Globus pallidus (tissue), 1 donor: ENCODE measurements at regions not wholly inside any gene's neighbourhood (a gene's known extent, or its start where the extent isn't known, plus 50 kb on each side); places are given as distances from the start of the nearest gene placed in this dataset.
"Not testable (repeated sequence)": the region's sequence is repeated elsewhere in the genome, so short reads cannot be mapped to it uniquely, and the experiment has no call there.

Source experiments
- DNase-seq: peaks from one replicate; pipeline ENCODE4 v3.0.0-alpha.2; 2015; ENCODE audit warnings: low spot score

DNA sequence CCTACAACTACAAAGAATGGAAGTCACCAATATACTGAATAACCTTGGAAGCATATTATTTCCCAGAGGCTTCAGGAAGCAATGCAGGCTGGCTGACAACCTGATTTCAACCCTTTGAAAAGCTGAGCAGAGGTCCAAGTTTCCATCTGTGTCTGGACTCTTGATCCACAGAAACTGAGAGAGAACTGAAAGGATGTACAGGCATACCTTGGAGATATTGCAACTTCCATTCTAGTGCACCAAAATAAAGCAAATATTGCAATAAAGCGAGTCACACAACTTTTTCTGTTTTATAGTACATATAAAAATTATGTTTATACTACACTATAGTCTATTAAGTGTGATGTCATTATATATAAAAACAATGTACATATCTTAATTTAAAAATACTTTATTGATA is 85.3 kb downstream of the TYW3 start:
- no peak for DNase-seq

DNA sequence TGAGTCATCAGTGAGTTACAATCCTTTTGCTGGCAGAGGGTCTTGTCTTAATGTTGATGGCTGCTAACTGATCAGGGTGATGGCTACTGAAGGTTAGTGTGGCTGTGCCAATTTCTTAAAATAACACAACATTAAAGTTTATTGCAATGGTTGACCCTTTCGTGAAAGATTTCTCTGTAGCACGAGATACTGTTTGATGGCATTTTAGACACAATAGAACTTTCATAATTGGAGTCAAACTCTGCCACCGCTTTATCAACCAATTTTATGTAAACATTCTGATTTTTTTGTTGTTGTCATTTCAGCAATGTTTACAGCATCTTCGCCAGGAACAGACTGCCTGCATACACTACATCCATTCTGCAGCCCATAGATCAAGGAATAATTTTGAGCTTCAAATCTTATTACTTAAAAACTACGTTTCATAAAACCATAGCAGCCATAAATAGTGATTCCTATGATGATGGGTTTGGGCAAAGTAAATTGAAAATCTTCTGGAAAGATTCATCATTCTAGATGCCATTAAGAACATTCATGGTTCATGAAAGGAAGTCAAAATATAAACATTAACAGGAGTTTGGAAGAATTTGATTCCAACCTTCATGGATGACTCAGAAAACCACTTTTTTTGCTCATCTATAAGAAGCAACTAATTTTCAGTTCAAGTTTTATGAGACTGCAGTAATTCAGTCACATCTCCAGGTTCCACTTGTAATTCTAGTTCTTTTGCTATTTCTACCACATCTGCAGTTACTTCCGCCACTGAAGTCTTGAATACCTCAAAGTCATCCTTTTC is 85.9 kb downstream of the TYW3 start:
- DNase-seq: no peak

DNA sequence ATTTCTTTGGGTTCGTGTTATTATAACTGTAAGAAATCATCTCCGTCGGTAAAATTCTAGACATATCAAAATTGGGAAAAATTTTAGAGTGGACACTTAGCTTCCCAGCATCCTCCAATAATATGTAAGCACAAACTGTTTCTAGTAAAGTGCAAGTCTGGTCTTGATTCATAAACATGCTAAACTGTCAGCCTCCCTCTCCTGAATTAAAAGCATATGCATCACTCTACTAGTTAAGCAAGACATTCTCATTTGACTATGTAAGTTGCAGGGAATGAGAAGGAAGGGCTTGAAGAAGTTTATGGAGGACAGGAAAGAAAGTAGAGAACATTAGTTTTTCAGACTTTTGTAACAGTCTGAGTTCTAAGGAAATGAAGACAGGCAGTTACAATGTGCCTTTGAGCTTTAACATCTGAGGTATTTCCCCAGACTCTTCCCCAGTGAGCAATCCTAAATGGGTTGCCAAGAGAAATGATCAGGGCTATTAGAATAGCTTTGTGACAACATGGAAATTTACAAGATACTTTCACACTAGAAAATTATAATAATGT is 90.0 kb downstream of the TYW3 start:
- DNase-seq: no peak

DNA sequence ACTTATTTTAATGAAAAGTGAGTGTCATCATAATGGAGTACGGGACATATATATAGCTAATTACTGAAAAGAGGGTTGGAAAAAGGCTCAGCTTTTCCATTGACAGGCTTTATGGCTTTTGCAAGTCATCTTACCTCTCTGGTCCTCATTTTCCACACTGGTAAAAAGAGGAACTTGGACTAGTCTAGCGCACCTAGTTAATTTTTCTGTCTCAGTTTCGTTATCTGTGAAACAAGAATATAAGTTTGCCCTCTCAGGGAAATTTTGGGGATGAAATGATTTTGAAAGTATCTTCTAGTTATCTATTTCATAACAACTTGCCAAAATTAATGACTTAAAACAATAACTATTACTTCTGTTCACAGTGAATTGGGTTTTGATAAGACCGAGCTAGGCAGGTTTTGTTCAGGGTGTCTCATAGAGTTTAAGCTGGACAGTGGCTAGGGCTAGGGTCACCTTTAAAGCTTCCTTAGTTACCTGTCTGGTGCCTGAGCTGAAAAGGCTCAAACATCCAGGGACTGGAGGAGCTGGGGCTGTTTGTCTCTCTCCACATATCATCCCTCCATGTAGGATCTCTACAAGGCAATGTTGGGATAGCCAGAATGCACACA is 91.7 kb downstream of the TYW3 start:
- no peak for DNase-seq

DNA sequence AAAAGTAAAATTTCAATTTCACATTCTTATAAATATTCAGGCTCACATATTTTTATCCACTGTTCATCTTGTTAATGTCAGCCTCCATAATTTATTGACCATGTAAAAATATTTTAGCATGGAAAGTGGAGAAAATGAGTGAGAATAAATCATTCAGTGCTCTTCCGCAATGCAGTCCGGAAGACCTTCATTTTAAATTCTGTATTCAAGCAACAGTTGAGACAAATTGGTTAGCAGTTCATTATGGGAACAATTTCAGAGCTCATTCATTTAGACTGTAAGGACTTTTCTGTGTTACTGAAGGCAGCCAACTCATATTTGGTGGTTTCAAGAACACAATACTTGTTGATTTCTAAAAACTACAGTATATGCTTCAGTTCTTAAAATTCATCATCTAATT is 97.8 kb downstream of the TYW3 start:
- no peak for DNase-seq

DNA sequence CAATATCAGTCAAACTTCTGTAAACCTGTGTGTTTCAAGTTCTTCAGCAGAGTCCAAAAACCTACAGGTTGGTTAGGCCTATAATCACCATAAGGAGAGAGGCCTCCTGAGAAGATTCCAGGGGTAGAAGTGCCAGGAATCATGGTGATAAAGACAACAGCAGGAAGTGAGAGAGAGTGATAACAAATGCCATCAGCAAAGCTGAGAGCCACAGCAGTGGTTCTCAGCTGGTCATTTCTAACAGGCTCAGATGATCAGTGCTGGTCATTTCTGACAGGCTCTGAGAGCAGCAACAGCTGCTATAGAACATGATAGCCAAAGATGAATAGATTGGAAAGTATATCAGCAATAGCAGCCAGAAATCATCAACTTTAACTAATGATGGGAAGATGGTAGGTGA is 101.3 kb downstream of the TYW3 start:
- DNase-seq: no peak

DNA sequence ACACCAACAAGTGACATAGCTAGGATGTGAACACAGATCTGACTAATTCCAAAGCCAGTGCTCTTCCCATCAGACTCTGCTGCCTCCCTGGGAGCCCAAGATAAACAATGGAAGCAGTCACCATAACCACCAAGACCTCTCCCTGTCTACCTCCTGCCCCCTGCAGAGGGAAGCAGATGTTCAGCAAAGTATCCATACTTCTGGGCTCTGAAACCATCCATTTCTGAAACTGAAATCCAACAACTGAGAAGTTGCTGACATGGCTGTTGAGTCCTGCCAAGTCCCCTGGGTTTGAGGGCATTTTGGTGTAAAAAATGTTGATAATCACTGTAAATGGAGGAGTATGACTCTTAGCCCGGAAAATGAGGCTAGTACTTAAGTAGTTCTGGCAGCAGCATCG is 102.1 kb downstream of the TYW3 start:
- no peak for DNase-seq

DNA sequence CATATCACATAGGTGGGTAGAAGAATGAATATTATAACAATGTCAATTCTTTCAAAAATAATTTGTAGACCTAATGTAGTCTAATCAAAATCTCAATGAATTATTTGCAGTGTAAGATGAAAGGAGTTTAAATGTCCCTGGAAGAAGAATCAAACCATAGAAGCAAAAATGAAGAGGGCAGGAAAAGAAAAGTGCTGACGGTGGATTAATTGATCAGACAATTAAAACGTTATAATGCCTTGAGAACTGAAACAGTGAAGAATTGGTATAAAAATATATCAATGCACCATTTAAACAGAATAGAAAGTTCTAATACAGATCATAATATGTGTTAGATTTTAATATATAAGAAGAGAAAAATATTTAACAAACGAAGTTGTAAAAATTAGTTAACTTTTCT is 109.8 kb downstream of the TYW3 start:
- DNase-seq: no peak

DNA sequence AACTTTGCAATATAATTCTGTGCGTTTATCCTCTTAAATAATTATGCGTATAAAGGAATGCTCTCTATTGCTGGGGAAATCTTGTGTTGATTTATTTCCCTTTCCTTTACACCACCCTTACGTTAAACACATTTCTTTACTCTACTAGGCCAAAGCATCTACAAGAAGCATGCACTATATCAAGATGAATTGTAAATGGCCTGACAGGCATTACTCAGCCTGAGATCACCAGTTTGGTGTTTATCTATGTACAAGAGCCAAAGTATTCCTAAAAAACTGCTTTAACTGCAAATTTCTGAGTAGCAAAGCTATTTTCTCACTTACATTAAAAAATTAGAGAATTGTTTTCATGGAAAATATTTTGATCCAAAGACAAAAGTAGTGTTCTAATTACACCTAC is 114.8 kb downstream of the TYW3 start:
- no peak for DNase-seq

DNA sequence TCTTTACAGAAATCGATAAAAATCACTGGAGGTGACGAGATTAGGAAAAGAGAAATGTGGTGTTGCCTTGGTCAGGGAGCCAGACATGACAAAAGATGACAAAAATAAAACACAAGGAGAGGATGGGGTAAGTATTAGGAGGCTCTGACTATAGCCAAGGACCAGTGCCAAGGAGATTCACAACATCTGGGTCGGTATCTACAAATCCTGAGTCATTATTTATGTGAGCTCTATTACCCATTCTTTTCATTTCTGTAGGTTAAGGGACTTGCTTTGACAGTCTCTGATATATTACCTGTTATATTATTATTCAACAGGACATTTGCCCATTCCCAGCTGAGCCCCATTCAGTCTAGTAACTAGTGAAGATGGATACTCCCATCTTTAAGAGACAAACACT is 120.8 kb downstream of the TYW3 start:
- no peak for DNase-seq

DNA sequence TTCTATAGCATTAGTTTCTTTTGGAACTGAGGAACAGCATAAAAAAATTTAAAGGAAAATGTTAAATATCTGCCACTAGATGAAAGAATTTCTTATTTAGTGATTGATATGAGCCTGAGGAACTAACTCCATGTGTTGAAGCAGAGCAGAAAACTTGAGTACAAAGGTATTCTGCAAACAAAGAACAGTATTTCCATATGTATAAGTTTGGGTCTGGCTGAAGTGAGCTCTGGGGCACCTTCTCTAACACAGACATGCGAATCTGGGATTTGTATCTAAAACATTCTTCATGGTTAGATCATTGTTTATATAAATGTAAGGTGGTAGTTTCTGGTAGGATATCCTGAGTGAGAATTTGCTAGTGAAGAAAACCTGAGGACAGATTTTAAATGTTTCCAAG is 123.2 kb downstream of the TYW3 start:
- DNase-seq: no peak

DNA sequence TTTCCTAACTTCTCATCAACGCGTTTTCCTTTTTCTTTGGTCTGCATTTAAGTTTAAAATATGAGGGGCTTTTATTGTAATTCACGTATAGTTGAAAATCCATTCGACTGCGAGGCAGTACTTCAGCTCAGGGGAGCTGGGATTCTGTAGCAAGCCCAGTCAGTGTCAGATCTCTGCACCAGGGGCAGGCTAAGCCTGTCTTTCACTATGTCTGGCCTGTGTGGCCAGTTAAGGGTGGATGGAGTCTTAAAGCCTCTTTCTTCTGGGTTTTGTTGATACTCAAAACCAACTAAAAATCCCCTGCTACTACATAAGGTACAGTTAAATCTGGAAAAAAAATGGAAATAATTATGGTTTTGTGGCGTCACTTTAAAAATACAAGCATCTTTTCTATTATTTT is 124.7 kb downstream of the TYW3 start:
- DNase-seq: no peak

DNA sequence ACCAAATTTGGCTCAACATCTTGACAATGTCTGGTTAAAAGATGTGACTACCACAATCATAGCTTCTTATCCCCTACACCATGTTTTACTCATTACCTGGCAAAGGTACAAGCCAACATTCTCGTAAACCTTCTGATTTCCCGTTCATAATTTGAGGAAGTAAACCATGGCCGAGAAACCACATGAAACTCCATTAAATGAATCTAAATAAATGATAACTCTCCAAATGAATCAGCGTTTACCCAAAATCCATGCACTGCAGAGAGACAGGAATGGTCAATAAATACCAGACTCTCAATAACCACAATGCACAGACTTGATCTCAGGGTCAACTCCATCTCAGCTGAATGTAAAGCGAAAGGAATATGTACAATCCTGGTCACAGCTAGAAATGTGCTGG is 125.2 kb downstream of the TYW3 start:
- no peak for DNase-seq

DNA sequence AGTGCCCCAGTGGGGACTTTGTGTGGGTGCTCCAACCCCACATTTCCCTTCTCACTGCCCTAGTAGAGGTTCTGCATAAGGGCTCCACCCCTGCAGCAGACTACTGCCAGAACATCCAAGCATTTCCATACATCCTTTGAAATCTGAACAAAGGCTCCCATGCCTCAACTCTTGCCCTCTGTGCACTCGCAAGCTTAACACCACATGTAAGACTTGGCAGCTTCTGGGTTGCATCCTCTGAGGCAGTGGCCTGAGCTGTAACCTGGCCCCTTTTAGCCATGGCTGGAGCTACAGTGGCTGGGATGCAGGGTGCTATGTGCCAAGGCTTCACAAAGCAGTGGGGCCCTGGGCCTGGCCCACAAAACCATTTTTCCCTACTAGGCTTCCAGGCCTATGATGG is 128.9 kb downstream of the TYW3 start:
- DNase-seq: no peak

DNA sequence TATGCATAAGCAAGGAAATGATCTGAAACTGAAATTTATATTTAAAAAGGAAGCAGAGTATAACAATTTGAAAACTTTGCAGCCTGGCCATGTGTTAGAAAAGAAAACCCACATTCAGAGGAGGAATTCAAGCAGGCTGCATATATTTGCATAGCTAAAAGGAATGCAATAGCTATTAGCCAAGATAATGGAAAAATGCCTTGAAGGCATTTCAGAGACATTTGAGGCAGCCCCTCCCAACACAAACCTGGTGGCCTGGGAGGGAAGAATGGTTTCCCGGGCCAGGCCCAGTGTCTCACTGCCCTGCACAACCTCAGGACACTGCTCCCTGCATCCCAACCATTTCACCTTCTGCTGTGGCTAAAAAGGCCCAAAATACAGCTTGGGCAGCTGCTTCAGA is 136.8 kb downstream of the TYW3 start:
- no peak for DNase-seq

DNA sequence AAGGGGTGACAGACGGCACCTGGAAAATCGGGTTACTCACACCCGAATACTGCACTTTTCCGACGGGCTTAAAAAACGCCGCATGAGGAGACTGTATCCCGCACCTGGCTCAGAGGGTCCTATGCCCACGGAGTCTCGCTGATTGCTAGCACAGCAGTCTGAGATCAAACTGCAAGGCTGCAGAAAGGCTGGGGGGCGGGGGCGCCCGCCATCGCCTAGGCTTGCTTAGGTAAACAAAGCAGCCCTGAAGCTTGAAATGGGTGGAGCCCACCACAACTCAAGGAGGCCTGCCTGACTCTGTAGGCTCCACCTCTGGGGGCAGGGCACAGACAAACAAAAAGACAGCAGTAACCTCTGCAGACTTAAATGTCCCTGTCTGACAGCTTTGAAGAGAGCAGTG is 144.4 kb downstream of the TYW3 start:
- DNase-seq: not testable (repeated sequence)

DNA sequence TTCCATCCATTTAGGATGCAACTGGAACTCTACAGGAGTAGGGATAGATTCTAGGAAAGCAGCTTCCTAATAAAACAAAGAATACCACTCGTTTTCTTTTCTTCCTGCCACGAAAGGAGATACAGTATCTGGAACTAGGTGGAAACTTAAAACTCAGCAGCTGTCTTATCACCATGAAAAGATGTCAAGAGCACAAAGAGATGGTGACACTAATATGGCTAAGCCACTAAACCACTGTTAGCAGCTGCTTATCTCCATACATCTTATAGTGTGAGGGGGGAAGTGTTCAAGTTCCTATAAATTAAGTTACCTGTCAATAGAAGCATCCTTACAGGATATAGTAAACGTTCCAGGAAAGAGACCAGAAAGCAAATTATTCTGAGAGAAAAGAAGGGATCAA is 162.5 kb downstream of the TYW3 start:
- no peak for DNase-seq

DNA sequence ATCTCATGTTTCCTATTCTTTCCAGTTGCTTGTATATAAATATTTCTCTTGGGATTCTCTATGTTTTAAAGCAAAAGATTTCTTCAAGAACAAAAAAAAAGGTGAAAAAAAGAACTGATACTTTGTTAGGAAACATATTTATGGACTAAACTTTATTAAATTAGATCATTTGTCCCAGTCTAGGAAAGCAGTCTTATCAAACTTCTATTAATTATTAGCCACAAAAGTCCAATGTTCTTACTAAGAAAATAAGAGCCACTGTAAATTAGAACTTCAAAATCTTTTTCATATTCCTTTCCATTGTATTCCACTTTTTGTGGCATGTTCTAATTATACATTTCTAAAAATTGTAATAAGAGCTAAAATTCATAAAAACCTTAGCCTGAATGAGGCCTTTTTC is 175.2 kb downstream of the TYW3 start:
- no peak for DNase-seq

DNA sequence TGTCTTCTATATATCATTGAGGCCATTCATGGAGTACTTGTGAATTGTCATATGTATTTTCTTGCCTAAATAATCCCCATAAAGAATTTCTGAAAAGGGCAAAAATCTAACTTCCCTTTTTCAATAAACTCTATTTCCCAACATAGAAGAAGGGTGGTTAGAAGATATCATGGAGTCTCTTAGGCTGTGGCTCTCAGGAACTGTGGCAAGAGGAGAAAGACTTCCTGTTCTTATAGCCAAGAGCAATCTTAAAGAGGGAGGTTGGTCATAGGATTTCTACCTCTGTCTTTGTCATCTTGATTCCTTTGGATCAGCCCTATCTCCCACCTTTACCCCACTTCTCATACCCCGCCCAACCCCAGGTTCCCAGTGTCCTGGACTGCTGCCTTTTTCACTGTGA is 175.8 kb downstream of the TYW3 start:
- no peak for DNase-seq

DNA sequence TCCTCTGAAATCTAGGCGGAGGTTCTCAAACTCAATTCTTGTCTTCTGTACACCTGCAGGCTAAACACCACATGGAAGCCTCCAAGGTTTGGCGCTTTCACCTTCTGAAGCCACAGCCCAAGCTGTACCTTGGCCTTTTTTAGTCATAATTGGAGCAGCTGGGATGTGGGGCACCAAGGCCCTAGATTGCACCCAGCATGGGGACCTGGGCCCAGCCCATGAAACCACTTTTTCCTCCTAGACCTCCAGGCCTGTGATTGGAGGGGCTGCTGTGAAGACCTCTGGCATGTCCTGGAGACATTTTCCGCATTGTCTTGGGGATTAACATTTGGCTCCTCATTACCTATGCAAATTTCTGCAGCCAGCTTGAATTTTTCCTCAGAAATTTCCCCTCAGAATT is 181.0 kb downstream of the TYW3 start:
- DNase-seq: no peak

DNA sequence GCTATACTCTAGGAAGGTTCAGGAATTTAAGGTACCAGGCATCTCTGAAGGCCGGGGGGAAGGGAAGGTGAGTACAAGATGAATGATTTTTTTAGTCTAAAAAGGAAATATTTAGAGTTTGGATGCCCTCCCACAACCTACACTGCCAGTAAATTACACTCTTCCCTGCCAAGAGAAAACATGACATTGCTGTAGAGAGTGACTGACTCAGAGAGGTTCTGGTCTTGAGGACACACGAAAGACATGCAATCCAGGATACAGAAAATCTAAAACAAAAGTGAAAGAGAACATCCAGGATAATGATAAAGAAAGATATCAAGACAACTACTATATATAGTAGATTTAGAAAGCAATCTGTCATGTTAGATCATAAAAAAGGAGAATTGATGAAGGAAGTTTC is 200.5 kb downstream of the TYW3 start:
- no peak for DNase-seq

DNA sequence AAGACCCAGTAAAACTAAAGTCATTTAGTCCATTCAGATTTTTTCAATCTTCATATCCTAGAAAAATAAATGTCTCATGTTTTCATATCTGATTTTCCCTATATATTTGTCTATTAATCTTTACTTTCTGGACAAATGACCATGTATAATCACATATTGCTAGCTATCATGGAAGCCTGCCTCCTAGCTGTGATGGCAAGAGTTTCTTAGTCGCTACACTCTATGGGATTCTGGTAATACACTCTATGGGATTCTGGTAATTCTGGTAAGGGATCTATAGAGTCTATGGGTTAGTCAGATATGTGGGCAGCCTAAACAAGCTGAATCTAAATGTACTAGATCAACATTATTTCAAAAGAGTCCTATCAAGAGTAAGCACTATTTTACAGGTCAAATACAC is 198.7 kb upstream of the LHX8 start:
- no peak for DNase-seq

DNA sequence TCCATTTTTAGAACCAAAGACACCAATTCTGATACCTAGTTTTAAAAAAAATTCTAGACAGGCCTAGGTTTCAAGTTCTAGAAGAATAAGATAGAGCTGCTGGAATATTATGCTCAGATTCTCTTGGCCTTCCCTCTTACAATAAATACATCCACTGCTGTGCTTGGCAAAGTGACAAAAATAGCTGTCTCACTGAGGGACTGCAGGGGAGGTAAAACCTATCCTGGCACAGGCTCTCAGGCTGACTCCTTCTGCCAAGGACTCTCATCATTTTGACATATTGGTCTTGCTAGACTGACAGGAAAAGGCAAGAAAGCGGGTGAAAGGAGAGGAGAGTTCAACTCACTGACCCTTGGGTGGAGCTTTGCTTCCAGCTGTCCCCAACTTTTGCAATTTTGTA is 197.0 kb upstream of the LHX8 start:
- no peak for DNase-seq

DNA sequence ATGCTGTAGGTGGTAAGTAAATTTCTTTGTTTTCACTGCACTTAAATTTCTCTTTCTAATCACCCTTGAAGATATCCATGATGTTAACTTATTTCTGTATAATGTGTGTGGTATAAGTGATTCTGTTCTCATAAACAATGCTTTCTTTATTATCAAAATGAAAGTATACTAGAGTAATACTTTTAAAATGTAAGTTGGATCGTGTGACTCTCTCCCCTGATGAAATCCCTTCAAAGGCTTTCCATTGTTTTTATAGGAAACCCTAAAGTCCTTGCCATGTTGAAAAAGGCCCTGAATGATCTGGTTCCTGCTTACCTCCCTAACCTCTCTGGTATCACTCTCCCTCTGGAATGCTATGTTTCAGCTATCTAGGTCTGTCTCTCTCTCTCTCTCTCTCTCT is 191.1 kb upstream of the LHX8 start:
- DNase-seq: no peak
